Fibroblast of lung (primary cell): ENCODE measurements at regions not wholly inside any gene's neighbourhood (a gene's known extent, or its start where the extent isn't known, plus 50 kb on each side); places are given as distances from the start of the nearest gene placed in this dataset.

ENCODE experiments used
- CTCF ChIP-seq, 2 donors: IDR thresholded peaks in 1 of 2; conservative IDR thresholded peaks in 1 of 2; 1 replicate in 1 of 2; 2 replicates in 1 of 2; pipeline ENCODE4 v1.5.1; 2011 to 2012; ENCODE audit warnings: low read length in 2 of 2, control low read depth in 1 of 2, inconsistent platforms in 1 of 2, low read depth in 1 of 2, mild to moderate bottlenecking in 1 of 2
- EZH2 ChIP-seq: IDR thresholded peaks from 2 replicates; pipeline ENCODE4 v1.5.1; 2012; ENCODE audit warnings: low read length, control low read depth, mild to moderate bottlenecking; ENCODE audit errors: missing control alignments

- TF ChIP-seq CTCF (conservative IDR thresholded peaks at IDR 0.05 in 1 of 2, IDR thresholded peaks at IDR 0.05 in 1 of 2; ENCODE audit: low read depth in 1 of 2, low read length in 2 of 2) (no peak), EZH2 (no peak)
Observed at GRCh38 chr10:8420182-8420581, 365.7 kb downstream of the GATA3 start.
